GM19468 (cell line): ENCODE measurements at regions not wholly inside any gene's neighbourhood (a gene's known extent, or its start where the extent isn't known, plus 50 kb on each side); places are given as distances from the start of the nearest gene placed in this dataset.
"Not testable (repeated sequence)": the region's sequence is repeated elsewhere in the genome, so short reads cannot be mapped to it uniquely, and the experiment has no call there.

Source experiments
- ATAC-seq: cut with Tn5 transposase; IDR thresholded peaks from one replicate; pipeline ENCODE4 v1.9.1; 2021; ENCODE audit warnings: mild to moderate bottlenecking, moderate library complexity, moderate number of reproducible peaks; ENCODE audit not compliant: unreplicated experiment; ENCODE audit errors: extremely low read depth

DNA sequence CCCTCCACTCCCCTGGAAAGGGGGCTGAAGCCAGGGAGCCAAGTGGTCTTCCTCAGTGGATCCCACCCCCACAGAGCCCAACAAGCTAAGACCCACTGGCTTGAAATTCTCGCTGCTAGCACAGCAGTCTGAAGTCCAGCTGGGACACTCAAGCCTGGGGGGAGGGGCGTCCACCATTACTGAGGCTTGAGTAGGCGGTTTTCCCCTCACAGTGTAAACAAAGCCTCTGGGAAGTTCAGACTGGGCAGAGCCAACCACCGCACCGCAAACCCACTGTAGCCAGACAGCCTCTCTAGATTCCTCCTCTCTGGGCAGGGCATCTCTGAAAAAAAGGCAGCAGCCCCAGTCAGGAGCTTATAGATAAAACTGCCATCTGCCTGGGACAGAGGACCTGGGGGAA lies 114.4 kb upstream of the GNAI1 start:
- not testable (repeated sequence) for ATAC-seq

- ATAC-seq, result not testable (repeated sequence)
These were observed 114.8 kb upstream of the GNAI1 start for GRCh38 chr7:80019809-80020207.

DNA sequence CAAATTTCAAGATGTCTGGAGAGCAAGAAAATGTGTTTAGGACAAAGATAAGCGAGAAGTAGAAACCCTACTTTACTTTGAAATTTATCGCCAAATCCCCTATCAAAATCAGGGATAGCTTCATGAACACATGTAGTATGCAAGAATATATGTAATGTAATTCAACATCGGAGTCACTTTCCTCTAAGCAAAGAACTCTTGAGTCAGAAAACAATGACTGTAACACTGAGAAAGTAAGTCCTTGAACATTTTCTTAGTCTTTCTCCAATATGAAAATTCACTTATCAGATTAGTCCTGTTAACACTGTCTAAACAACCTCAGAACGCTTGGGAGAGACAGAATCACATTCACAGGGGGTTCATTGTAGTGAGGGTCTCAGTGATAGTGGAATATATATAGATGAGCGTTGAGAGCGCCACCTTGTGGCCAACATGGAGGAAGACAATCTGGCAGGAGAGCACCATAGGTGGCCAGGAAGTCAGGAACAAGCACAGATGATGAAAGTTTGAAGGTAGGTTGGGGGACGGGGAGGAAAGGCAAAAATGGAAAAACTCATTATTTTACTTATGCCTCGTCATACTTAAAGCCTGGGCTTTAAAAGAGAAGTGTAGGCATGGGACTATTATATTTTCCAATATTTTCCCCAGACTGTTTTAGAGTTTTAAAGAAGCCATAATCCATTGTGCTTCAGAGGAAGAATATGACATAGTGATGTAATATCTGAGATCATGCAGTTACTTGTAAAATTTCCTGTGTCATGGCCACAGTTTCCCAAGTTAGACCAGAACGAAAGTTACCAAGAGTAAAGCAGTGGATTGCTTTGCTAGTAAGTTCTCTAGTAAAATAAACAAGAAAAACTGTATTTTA lies 115.5 kb upstream of the GNAI1 start:
- no peak for ATAC-seq

GRCh38 chr7:80017101-80017698 lies 117.4 kb upstream of the GNAI1 start:
- ATAC-seq, result no peak

- ATAC-seq, result no peak
These were observed 120.1 kb upstream of the GNAI1 start for GRCh38 chr7:80014511-80014910.

GRCh38 chr7:80008039-80008438 lies 126.6 kb upstream of the GNAI1 start:
- ATAC-seq, result no peak

DNA sequence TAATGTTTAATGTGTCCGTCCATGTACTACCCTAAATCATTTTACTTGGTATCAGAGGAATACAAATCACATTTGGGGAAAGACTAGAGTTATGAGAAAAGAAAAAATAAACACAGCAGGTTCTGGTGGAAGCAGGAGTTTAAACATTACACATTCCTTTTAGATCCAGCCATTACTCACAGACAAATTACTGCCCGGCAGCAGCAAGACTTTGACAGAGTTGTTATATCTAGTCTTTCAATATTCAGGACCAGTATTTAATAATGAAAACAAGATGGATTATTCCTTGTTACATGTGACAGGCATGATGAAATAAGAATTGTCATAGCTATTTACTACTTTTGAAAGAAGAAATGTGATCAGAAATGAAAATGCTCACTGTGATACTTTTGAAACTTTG lies 131.8 kb upstream of the GNAI1 start:
- ATAC-seq, result no peak

DNA sequence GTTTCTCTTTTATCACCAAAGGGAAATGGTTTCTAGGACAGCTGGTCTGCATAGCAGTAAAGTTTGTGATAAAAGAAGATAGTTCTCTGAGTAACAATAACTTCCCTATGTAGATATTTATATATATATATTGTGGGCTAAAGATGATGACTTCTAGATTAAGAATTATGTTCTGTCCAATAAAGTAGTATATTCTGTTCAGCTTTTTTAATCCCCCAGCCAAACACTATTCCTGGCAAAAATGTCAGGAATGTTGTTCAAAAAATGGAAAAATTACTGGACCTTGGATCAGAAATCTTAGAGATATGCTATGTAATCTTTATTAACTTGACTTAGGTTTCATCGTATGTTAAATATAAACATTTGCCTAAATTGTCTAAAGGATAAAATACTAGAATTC lies 136.3 kb upstream of the GNAI1 start:
- ATAC-seq, result no peak

GRCh38 chr7:79997345-79997744 lies 137.3 kb upstream of the GNAI1 start:
- no peak for ATAC-seq

DNA sequence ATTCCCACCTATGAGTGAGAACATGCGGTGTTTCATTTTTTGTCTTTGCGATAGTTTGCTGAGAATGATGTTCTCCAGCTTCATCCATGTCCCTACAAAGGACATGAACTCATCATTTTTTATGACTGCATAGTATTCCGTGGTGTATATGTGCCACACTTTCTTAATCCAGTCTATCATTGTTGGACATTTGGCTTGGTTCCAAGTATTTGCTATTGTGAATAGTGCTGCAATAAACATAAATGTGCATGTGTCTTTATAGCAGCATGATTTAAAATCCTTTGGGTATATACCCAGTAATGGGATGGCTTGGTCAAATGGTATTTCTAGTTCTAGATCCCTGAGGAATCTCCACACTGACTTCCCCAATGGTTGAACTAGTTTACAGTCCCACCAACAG lies 138.9 kb upstream of the GNAI1 start:
- not testable (repeated sequence) for ATAC-seq

DNA sequence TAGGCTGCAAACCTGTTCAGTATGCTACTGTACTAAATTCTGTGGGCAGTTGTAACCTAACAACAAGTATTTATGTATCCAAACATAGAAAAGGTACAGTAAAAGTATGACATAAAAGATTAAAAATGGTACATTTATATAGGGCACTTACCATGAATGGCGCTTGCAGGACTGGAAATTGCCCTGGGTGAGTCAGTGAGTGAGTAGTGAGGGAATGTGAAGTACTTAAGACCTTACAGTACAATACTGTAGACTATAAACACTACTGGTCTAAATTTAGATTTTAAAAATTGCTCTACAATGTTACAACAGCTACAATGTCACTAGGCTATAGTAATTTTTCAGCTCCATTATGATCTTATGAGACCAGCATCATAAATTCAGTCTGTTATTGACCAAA lies 146.0 kb upstream of the GNAI1 start:
- no peak for ATAC-seq

- no peak for ATAC-seq
These were observed 150.4 kb upstream of the GNAI1 start for GRCh38 chr7:79984210-79984609.

GRCh38 chr7:79982141-79982770 lies 152.4 kb upstream of the GNAI1 start:
- no peak for ATAC-seq

DNA sequence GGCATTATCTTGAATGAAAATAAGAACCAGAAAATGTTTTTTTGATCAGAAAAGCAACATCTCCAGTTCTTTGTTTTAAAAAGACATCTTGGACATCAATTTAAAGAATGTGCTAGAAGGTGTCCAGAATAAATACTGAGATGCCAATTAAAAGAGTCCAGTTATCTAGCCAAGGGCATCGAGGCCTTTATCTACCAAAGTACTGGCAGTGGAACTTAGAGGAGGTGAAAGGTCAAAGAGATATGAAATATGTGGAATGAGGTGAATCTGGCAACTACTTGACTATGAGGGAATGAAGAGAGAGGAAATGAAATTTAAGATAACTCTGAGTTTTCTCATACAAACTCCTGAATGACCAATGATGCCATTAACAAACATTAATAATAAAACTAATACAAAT lies 154.3 kb upstream of the GNAI1 start:
- ATAC-seq, result no peak

DNA sequence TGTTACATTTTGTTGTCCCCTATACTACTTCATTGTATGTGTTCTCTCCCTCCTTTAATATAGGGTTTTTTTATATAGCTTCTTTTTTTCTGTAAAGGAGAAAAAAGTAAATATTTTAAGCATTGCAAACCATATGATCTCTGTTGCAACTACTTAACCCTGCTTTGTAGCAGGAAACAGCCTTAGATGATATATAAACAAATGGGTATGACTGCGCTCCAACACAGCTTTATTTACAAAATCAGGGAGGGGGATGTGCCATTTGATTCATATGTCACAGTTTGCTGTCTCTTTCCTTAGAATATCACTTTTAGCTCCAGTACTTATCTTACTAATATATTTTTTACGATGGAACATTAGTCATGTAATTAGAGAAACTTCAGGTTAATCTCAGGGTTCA lies 155.2 kb upstream of the GNAI1 start:
- no peak for ATAC-seq

DNA sequence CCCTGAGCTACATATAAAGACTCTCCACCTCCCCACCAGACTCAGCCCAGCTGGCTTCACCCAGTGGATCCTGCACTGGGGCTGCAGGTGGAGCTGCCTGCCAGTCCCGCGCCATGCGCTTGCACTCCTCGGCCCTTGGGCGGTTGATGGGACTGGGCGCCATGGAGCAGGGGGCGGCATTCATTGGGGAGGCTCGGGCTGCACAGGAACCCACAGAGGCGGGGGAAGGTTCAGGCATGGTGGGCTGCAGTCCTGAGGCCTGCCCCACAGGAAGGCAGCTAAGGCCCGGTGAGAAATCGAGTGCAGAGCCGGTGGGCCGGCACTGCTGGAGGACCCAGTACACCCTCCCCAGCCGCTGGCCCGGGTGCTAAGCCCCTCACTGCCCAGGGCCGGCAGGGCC lies 157.2 kb upstream of the GNAI1 start:
- no peak for ATAC-seq

DNA sequence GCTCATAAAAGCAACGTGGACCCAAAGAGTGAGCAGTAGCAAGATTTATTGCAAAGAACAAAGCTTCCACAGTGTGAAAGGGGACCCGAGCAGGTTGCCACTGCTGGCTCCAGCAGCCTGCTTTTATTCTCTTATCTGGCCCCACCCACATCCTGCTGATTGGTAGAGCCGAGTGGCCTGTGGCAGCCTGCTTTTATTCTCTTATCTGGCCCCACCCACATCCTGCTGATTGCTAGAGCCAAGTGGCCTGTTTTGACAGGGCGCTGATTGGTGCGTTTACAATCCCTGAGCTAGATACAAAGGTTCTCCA lies 158.0 kb upstream of the GNAI1 start:
- ATAC-seq, result not testable (repeated sequence)

DNA sequence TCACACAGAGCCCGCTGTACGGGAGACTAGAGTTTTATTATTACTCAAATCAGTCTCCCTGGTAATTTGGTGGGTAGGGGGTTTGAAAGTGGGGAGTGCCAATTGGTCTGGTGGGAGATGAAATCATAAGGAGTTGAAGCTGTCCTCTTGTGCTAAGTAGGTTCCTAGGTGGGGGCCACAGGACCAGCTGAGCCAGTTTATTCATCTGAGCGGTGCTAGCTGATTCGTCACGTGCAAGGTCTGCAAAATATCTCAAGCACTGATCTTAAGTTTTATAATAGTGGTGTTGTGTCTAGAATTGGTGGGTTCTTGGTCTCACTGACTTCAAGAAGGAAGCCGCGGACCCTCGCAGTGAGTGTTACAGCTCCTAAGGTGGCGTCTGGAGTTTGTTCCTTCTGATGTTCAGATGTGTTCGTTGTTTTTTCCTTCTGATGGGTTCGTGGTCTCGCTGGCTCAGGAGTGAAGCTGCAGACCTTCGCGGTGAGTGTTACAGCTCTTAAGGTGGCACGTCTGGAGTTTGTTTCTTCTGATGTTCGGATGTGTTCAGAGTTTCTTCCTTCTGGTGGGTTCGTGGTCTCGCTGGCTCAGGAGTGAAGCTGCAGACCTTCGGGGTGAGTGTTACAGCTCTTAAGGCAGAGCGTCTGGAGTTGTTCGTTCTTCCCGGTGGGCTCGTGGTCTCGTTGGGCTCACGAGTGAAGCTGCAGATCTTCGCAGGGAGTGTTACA lies 158.5 kb upstream of the GNAI1 start:
- ATAC-seq, result not testable (repeated sequence)

DNA sequence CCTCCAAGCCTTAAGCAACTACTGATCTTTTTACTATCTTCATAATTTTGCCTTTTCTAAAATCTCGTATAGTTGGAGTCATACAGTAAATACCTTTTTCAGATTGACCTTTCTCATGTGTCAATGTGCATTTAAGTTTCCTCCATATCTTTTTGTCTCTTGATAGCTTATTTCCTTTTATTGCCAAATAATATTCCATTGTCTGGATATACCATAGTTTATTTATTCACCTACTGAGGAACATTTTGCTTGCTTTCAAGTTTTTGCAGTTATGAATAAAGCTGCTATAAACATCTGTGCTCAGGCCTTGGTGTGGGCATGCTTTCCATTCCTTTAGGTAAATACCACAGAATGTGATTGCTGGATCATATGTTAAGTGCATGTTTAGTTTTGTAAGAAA lies 161.2 kb upstream of the GNAI1 start:
- no peak for ATAC-seq

DNA sequence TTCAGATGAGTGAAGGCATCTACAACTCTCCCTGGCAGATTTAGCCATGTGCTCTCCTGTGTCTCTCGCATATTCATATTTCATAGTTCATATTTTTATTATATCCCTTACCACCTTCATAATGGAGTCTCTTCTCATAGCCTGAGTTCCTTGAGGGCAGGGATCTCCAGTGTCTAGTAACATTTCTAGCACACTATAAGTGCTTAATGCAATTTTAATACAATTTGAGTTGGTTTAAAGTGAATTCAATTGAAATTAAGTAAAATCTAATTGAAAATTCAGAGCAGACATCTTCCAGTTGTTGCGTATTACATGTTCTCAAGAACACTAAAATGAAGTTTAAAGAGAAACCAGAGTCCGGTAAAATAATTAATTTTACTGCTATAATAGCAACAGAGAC lies 163.6 kb upstream of the GNAI1 start:
- no peak for ATAC-seq

DNA sequence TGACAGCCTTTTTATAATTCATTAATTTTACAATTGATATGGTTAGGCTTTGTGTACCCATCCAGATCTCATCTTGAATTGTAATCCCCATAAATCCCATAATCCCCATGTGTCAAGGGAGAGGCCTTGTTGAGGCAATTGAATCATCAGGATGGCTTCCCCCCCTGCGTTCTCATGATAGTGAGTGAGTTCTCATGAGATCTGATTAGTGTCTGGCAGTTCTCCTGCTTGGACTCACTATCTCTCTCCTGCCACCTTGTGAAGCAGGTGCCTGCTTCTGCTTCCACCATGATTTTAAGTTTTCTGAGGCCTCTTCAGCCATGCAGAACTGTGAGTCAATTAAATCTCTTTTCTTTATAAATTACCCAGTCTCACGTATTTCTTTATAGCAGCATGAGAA lies 165.7 kb upstream of the GNAI1 start:
- ATAC-seq, result no peak
